Cardiac fibroblast (primary cell): ENCODE measurements at regions not wholly inside any gene's neighbourhood (a gene's known extent, or its start where the extent isn't known, plus 50 kb on each side); places are given as distances from the start of the nearest gene placed in this dataset.

Experiments
- DNase-seq, 2 donors: peaks; one replicate each; pipeline versions ENCODE4 v3.0.0 to v3.0.0-alpha.2; 2010; ENCODE audit warnings: low read depth in 2 of 2
- H3K4me3 ChIP-seq, 2 donors: replicated peaks in 1 of 2; 1 replicate in 1 of 2; 2 replicates in 1 of 2; pipeline ENCODE4 v1.5.1; 2011; ENCODE audit warnings: low read depth in 2 of 2, low read length in 2 of 2, mild to moderate bottlenecking in 2 of 2, moderate library complexity in 1 of 2
- CTCF ChIP-seq: IDR thresholded peaks from one replicate; pipeline ENCODE4 v1.5.1; 2011; ENCODE audit warnings: low read depth, mild to moderate bottlenecking, low read length, inconsistent platforms

GRCh38 chr18:70494524-70494923 is 205.7 kb downstream of the SOCS6 start:
- TF ChIP-seq CTCF, result no peak

DNA sequence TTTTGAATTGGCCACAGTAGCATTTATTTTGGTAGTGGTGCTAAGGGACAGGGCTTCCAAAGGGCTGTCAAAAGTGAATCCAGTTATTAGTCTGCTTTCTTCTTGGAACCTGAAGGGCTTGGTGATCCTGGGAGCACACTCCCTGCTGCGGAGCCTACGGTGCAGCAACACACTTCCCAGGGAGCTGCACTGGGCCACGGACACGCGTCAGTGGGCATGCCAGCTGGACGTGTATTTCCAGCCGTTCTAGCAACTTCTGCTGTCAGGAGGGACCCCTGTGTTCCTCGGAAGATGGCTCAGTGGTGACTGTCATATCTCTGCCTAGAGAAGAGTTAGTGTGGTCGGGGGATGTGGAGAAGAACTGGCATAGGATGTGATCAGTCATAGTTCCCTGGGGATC is 204.6 kb downstream of the SOCS6 start:
- no peak overlapping the region for H3K4me3 ChIP-seq
- no peak for DNase-seq
- no peak for TF ChIP-seq CTCF

More at GRCh38 chr18:70494524-70494923, 205.7 kb downstream of the SOCS6 start:
- DNase-seq, result no peak
- H3K4me3 ChIP-seq, result no peak overlapping the region

GRCh38 chr18:70491734-70492348 is 203.0 kb downstream of the SOCS6 start:
- peak; percentile 51 to 62 for DNase-seq
- no peak overlapping the region for H3K4me3 ChIP-seq
- TF ChIP-seq CTCF, result peak; percentile 83

DNA sequence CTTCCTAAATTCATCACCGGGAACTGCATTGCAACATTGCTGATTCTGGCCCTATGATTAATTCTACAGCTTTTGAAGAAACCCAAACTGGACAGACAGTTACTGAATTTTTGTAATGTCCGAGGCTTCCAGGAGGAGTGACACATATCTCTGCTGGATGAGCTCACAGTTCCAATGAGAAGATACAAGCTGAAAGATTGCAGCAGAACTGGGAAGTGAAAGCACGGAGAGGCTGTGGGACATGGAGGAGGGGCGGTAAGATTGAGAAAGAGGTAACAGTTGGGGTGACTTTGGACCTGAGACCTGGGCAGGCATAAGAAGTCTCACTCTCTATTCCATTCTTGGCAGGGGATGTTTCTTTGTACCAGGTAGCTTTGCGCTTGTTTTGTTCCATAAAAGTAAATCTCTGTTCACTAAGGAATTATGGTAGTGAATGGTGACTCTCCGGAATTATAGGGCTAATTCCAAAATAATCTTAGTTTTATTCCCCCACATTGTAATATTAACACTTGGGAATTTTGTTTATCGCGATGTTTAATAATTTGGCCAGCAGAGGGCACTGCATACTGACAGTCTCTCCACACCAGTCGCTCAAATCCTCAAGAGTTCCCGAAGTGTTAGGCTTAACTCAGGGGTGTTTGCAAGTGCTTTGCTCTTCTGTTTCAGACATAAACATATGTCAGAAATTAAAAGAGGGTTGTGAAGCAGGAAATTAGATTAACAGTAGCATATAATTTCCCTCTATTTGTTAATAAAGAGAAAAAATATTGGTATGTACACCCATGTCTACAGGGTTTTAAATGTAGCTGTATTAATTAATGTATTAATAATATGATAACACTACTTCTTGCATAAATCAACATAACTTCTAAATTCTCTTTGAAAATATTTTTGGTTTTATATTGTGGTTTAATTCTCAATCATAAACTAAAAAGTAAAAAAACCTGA is 201.4 kb downstream of the SOCS6 start:
- TF ChIP-seq CTCF, result peak; percentile 54
- DNase-seq, result peak; percentile 70 to 78
- H3K4me3 ChIP-seq, result peak overlapping the region in 1 of 2 donors; percentile 31

- DNase-seq, result no peak
- TF ChIP-seq CTCF, result no peak
- H3K4me3 ChIP-seq, result no peak overlapping the region
Observed at GRCh38 chr18:70489571-70489970, 200.7 kb downstream of the SOCS6 start.

DNA sequence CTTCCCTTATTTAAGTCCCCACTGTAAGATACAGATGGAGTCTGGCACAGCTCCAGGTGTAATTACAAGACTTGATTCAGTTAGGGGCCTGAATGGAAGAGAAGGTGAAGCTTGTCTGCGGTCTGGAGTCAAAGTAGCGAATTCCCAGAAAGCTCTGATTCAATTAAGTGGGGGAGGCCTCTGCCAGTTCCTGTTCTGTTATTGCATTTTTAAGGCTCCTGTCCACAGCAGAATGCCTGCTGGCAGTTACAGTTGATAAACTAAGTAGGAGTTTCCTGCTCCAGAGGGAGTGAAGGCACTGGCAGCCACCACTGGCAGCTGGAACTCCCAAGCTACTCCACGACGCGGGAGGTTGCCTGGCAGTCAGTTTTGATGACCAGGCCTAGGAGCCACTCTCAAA is 181.1 kb downstream of the SOCS6 start:
- TF ChIP-seq CTCF, result no peak
- DNase-seq, result peak in 1 of 2 donors; percentile 60

More for the DNA sequence above, 181.1 kb downstream of the SOCS6 start:
- H3K4me3 ChIP-seq, result no peak overlapping the region
